ENCODE measurements at regions not wholly inside any gene's neighbourhood (a gene's known extent, or its start where the extent isn't known, plus 50 kb on each side); places are given as distances from the start of the nearest gene placed in this dataset.
A peak's percentile ranks its signal among the peaks of the same experiment; 100 is the strongest.
"Not testable (repeated sequence)": the region's sequence is repeated elsewhere in the genome, so short reads cannot be mapped to it uniquely, and the experiment has no call there.

- Mint-ChIP-seq H3K27me3 (peaks cover 0 to 13% of the 10 kb centered on the region in 2 donors), H3K4me3 (no peak overlapping the region), H3K4me1 (ENCODE audit: low read depth in 2 of 2) (no peaks in the 10 kb centered on the region), H3K36me3 (ENCODE audit: insufficient read depth) (no peaks in the 10 kb centered on the region), H3K9me3 (no peaks in the 10 kb centered on the region), H3K27ac (no peak overlapping the region)
- no peak for ATAC-seq (replicated peaks)
- DNase-seq: no peak
Measured at GRCh38 chr13:59312776-59313175, 851.0 kb downstream of the DIAPH3 start.

- Mint-ChIP-seq H3K36me3 (ENCODE audit: insufficient read depth) (no peaks in the 10 kb centered on the region), H3K27ac (no peak overlapping the region), H3K4me3 (no peak overlapping the region), H3K27me3 (no peaks in the 10 kb centered on the region), H3K9me3 (no peaks in the 10 kb centered on the region), H3K4me1 (ENCODE audit: low read depth in 2 of 2) (no peaks in the 10 kb centered on the region)
- ATAC-seq (replicated peaks) (no peak), DNase-seq (peak; percentile 16 to 24 (median 17))
Measured at GRCh38 chr13:59318320-59318930, 845.3 kb downstream of the DIAPH3 start.

- ATAC-seq (replicated peaks): no peak
- Mint-ChIP-seq H3K36me3 (ENCODE audit: insufficient read depth) (no peaks in the 10 kb centered on the region), H3K4me1 (ENCODE audit: low read depth in 2 of 2) (no peaks in the 10 kb centered on the region), H3K4me3 (no peak overlapping the region), H3K9me3 (no peaks in the 10 kb centered on the region), H3K27me3 (no peaks in the 10 kb centered on the region), H3K27ac (no peak overlapping the region)
- no peak for DNase-seq
Measured at GRCh38 chr13:59319276-59319675, 844.5 kb downstream of the DIAPH3 start.

GRCh38 chr13:59320021-59320420 lies 843.7 kb downstream of the DIAPH3 start:
- Mint-ChIP-seq H3K27me3 (no peaks in the 10 kb centered on the region), H3K4me3 (no peak overlapping the region), H3K9me3 (no peaks in the 10 kb centered on the region), H3K27ac (no peak overlapping the region), H3K4me1 (ENCODE audit: low read depth in 2 of 2) (no peaks in the 10 kb centered on the region), H3K36me3 (ENCODE audit: insufficient read depth) (no peaks in the 10 kb centered on the region)
- DNase-seq: no peak
- ATAC-seq (replicated peaks): no peak

- not testable (repeated sequence) for H3K27me3 Mint-ChIP-seq; H3K4me3 Mint-ChIP-seq; H3K27ac Mint-ChIP-seq; ATAC-seq (replicated peaks); DNase-seq; H3K4me1 Mint-ChIP-seq (ENCODE audit: low read depth in 2 of 2); H3K9me3 Mint-ChIP-seq; H3K36me3 Mint-ChIP-seq (ENCODE audit: insufficient read depth)
Measured at GRCh38 chr13:59324401-59324800, 839.3 kb downstream of the DIAPH3 start.

- Mint-ChIP-seq H3K4me3 (no peak overlapping the region), H3K27me3 (no peaks in the 10 kb centered on the region), H3K9me3 (peaks cover 0 to 3% of the 10 kb centered on the region in 2 donors), H3K4me1 (ENCODE audit: low read depth in 2 of 2) (no peaks in the 10 kb centered on the region), H3K36me3 (ENCODE audit: insufficient read depth) (no peaks in the 10 kb centered on the region), H3K27ac (no peak overlapping the region)
- no peak for ATAC-seq (replicated peaks)
- no peak for DNase-seq
Measured at GRCh38 chr13:59326717-59327116, 837.0 kb downstream of the DIAPH3 start.

DNA sequence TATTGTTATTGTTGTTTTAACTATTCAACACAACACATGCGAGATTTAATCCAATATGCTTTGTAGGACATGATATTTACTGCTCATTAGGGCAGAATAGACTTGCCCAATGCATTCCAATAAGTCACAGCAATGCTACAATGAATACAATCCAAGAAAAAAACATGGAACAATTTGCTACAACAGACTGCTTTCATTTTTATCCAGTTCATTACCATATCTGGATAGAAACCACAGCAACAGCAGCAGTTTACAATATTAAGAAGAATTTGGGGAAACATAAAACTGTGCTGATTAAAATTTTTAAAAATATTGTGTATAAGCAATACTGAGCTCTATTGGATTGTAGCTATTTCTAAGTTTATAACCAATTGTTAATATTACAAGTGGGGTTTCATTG lies 833.0 kb downstream of the DIAPH3 start:
- Mint-ChIP-seq H3K9me3 (peaks cover 0 to 6% of the 10 kb centered on the region in 2 donors), H3K4me3 (no peak overlapping the region), H3K4me1 (ENCODE audit: low read depth in 2 of 2) (no peaks in the 10 kb centered on the region), H3K36me3 (ENCODE audit: insufficient read depth) (no peaks in the 10 kb centered on the region), H3K27ac (no peak overlapping the region), H3K27me3 (no peaks in the 10 kb centered on the region)
- DNase-seq: no peak
- no peak for ATAC-seq (replicated peaks)

GRCh38 chr13:59332966-59333365 lies 830.8 kb downstream of the DIAPH3 start:
- ATAC-seq (replicated peaks): no peak
- Mint-ChIP-seq H3K4me3 (no peak overlapping the region), H3K36me3 (ENCODE audit: insufficient read depth) (no peaks in the 10 kb centered on the region)

GRCh38 chr13:59337070-59337469 lies 826.7 kb downstream of the DIAPH3 start:
- H3K4me1 Mint-ChIP-seq (ENCODE audit: low read depth in 2 of 2): no peaks in the 10 kb centered on the region
- peaks cover 0 to 7% of the 10 kb centered on the region in 2 donors for H3K27me3 Mint-ChIP-seq
- H3K27ac Mint-ChIP-seq: no peak overlapping the region
- DNase-seq: no peak
- H3K4me3 Mint-ChIP-seq: no peak overlapping the region
- no peak for ATAC-seq (replicated peaks)
- H3K36me3 Mint-ChIP-seq (ENCODE audit: insufficient read depth): no peaks in the 10 kb centered on the region
- peaks cover 0 to 3% of the 10 kb centered on the region in 2 donors for H3K9me3 Mint-ChIP-seq

More at GRCh38 chr13:59332966-59333365, 830.8 kb downstream of the DIAPH3 start:
- no peak for DNase-seq
- H3K9me3 Mint-ChIP-seq: peaks cover 0 to 3% of the 10 kb centered on the region in 2 donors
- H3K4me1 Mint-ChIP-seq (ENCODE audit: low read depth in 2 of 2): no peaks in the 10 kb centered on the region
- H3K27me3 Mint-ChIP-seq: peaks cover 0 to 7% of the 10 kb centered on the region in 2 donors
- H3K27ac Mint-ChIP-seq: no peak overlapping the region

DNA sequence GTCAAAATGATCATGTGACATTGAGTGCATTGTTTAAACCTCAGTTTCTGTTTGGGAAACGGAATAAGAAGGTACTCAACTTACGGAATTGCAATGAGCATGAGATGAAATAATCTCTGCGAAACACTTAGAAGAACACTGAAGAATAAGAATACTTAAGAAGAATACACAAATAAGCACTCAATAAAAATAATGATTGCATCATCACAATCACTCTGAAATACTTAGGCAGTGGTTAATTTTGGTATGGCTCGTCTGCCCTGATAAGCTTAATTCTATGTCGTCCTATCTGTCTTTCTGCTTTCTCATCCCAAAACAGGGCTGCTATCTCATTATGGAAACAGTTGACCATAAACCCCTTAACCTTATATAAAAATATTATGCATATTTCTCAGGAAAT lies 823.6 kb downstream of the DIAPH3 start:
- Mint-ChIP-seq H3K27me3 (peaks cover 0 to 13% of the 10 kb centered on the region in 2 donors), H3K27ac (no peak overlapping the region), H3K4me3 (no peak overlapping the region), H3K4me1 (ENCODE audit: low read depth in 2 of 2) (no peaks in the 10 kb centered on the region), H3K36me3 (ENCODE audit: insufficient read depth) (no peaks in the 10 kb centered on the region), H3K9me3 (no peaks in the 10 kb centered on the region)
- DNase-seq (no peak), ATAC-seq (replicated peaks) (no peak)

DNA sequence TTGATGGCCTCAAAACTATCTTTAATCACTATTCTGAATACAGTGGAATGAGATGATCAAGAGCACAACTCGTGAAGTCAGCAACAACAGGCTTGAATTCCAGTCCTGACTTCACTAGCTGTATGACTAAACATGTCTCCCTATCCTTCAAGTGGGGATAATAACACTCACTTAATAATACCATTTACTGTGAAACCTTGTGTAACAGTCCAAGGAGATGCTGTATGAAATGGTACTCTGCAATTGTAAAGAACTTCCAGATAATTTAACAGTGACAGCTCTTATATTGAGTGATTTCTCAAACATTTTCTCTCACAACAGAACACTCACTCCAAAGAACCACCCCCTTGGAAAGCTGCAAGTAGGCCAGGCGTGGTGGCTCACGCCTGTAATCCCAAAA lies 823.1 kb downstream of the DIAPH3 start:
- Mint-ChIP-seq H3K27me3 (peaks cover 0 to 13% of the 10 kb centered on the region in 2 donors), H3K4me3 (no peak overlapping the region), H3K4me1 (ENCODE audit: low read depth in 2 of 2) (no peaks in the 10 kb centered on the region), H3K9me3 (no peaks in the 10 kb centered on the region), H3K27ac (no peak overlapping the region), H3K36me3 (ENCODE audit: insufficient read depth) (no peaks in the 10 kb centered on the region)
- DNase-seq (no peak), ATAC-seq (replicated peaks) (no peak)

DNA sequence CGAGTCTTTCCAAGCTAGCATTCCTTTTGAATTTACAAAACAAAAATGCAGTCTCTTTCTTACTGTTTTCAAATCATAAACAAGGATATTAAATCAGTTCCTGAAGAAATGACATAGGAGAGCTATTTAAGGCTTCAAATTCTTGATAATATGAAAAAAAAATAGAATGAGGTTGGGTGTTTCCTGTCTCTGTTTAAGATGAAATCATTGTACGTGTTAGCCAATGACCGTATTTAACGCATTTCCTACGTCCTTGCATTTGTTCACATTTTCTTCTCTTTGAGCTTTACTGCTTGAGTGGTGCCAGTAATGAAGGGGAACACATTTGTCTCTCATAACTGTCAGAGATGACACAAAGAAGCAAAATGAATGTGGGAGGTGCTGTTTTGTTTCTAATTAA lies 821.3 kb downstream of the DIAPH3 start:
- peaks cover 0 to 17% of the 10 kb centered on the region in 2 donors for H3K27me3 Mint-ChIP-seq
- H3K4me1 Mint-ChIP-seq (ENCODE audit: low read depth in 2 of 2): no peaks in the 10 kb centered on the region
- ATAC-seq (replicated peaks) (no peak), DNase-seq (no peak)
- no peaks in the 10 kb centered on the region for H3K9me3 Mint-ChIP-seq
- no peak overlapping the region for H3K4me3 Mint-ChIP-seq
- no peaks in the 10 kb centered on the region for H3K36me3 Mint-ChIP-seq (ENCODE audit: insufficient read depth)
- no peak overlapping the region for H3K27ac Mint-ChIP-seq

DNA sequence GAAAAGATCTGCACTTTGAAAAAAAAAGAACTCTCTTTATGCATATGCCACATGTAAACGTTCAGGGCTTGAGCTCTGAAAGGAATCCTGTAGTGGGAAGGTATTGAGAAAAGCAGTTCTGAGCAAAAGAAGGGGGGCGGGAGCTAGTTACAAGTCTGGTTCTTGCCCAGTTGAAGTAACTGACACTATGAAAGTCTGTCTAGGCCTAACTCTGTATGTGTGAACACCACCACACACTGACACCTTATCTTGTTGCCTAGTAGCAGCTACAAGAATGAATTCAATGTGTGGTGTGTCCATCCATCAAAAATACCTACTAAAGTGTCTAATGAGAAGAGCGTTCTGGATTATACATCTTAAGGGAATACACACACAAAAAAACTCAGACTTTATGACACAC lies 820.6 kb downstream of the DIAPH3 start:
- H3K36me3 Mint-ChIP-seq (ENCODE audit: insufficient read depth): no peaks in the 10 kb centered on the region

DNA sequence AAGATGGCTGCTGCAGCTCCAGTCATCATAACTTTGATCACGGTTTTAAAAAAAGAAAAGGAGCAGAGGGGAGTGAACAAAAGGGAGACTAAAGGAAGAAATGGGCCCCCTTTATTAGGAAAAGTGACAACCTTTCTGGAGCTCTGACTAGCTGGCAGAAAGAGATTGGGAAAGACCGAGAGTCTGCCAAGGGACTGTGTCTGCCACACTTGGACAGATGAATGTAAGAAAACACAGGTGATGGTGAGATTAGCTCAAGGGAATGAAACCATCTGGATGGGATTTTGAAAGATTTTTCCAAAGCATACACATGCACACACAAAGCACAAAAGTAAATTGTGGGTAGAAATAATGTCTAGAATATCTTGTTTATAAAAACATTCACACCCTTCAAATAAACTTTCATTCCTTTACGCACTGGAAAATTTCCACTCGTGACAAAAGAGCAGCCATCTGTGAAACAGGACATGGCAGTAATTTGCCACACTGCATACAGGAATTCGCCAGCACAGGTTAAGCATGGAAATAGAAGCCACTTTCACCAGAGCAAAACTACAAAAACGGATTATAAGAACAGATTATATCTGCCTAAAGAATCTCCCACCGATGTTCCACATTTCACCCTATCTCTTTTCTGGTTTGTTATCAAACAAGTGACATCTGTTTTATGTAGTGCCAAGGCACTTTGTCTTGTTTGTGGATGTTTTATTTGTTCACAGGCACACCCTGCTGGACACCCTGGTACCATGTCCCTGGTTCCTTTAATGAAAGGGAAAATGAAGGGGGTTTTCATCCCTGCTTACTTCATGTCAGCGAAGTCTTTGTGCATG lies 819.5 kb downstream of the DIAPH3 start:
- Mint-ChIP-seq H3K27ac (no peak overlapping the region), H3K9me3 (no peaks in the 10 kb centered on the region), H3K4me3 (no peak overlapping the region), H3K27me3 (peaks cover 0 to 17% of the 10 kb centered on the region in 2 donors), H3K4me1 (ENCODE audit: low read depth in 2 of 2) (no peaks in the 10 kb centered on the region), H3K36me3 (ENCODE audit: insufficient read depth) (no peaks in the 10 kb centered on the region)
- DNase-seq (no peak), ATAC-seq (replicated peaks) (no peak)

More for the DNA sequence above, 820.6 kb downstream of the DIAPH3 start:
- Mint-ChIP-seq H3K27ac (no peak overlapping the region), H3K4me1 (ENCODE audit: low read depth in 2 of 2) (no peaks in the 10 kb centered on the region), H3K9me3 (no peaks in the 10 kb centered on the region), H3K4me3 (no peak overlapping the region), H3K27me3 (peaks cover 0 to 17% of the 10 kb centered on the region in 2 donors)
- no peak for ATAC-seq (replicated peaks)
- DNase-seq: no peak

Measured in effector memory CD8-positive, alpha-beta T cell (primary cell).